ENCODE measurements at regions not wholly inside any gene's neighbourhood (a gene's known extent, or its start where the extent isn't known, plus 50 kb on each side); places are given as distances from the start of the nearest gene placed in this dataset.

GRCh38 chr2:16952805-16953204, 287.2 kb upstream of the CYRIA start:
- H3K4me3 ChIP-seq (ENCODE audit: low read length): no peak overlapping the region
- DNase-seq (ENCODE audit: low read depth): no peak
- TF ChIP-seq CTCF (IDR thresholded peaks at IDR 0.05; ENCODE audit: insufficient read depth, low read depth, low read length, missing control alignments): no peak

- no peak overlapping the region for H3K4me3 ChIP-seq (ENCODE audit: low read length)
- TF ChIP-seq CTCF (IDR thresholded peaks at IDR 0.05; ENCODE audit: insufficient read depth, low read depth, low read length, missing control alignments): no peak
- no peak for DNase-seq (ENCODE audit: low read depth)
Measured at GRCh38 chr2:16952368-16952767, 286.7 kb upstream of the CYRIA start.

GRCh38 chr2:16950436-16950835, 284.8 kb upstream of the CYRIA start:
- H3K4me3 ChIP-seq (ENCODE audit: low read length): no peak overlapping the region
- DNase-seq (ENCODE audit: low read depth): no peak
- TF ChIP-seq CTCF (IDR thresholded peaks at IDR 0.05; ENCODE audit: insufficient read depth, low read depth, low read length, missing control alignments): no peak

GRCh38 chr2:16948710-16949109, 283.1 kb upstream of the CYRIA start:
- no peak for TF ChIP-seq CTCF (IDR thresholded peaks at IDR 0.05; ENCODE audit: insufficient read depth, low read depth, low read length, missing control alignments)
- DNase-seq (ENCODE audit: low read depth): no peak
- no peak overlapping the region for H3K4me3 ChIP-seq (ENCODE audit: low read length)

- no peak for TF ChIP-seq CTCF (IDR thresholded peaks at IDR 0.05; ENCODE audit: insufficient read depth, low read depth, low read length, missing control alignments)
- no peak for DNase-seq (ENCODE audit: low read depth)
- no peak overlapping the region for H3K4me3 ChIP-seq (ENCODE audit: low read length)
Measured at GRCh38 chr2:16948053-16948452, 282.4 kb upstream of the CYRIA start.

GRCh38 chr2:16943279-16943958, 277.8 kb upstream of the CYRIA start:
- peak; percentile 13 for DNase-seq (ENCODE audit: low read depth)
- TF ChIP-seq CTCF (IDR thresholded peaks at IDR 0.05; ENCODE audit: insufficient read depth, low read depth, low read length, missing control alignments): no peak

GRCh38 chr2:16940214-16940613, 274.6 kb upstream of the CYRIA start:
- DNase-seq (ENCODE audit: low read depth): no peak
- TF ChIP-seq CTCF (IDR thresholded peaks at IDR 0.05; ENCODE audit: insufficient read depth, low read depth, low read length, missing control alignments): no peak
- no peak overlapping the region for H3K4me3 ChIP-seq (ENCODE audit: low read length)

More at GRCh38 chr2:16943279-16943958, 277.8 kb upstream of the CYRIA start:
- no peak overlapping the region for H3K4me3 ChIP-seq (ENCODE audit: low read length)
